Muscle layer of duodenum (tissue), 2 donors: ENCODE measurements at regions not wholly inside any gene's neighbourhood (a gene's known extent, or its start where the extent isn't known, plus 50 kb on each side); places are given as distances from the start of the nearest gene placed in this dataset.

Experiments used
- H3K27ac ChIP-seq: one replicate; pipeline ENCODE4 v1.7.0; 2013; ENCODE audit warnings: mild to moderate bottlenecking, low read length
- H3K27me3 ChIP-seq: one replicate; pipeline ENCODE4 v1.7.0; 2013; ENCODE audit warnings: low read depth, mild to moderate bottlenecking, control low read depth, low read length
- H3K36me3 ChIP-seq, 2 donors: one replicate each; pipeline ENCODE4 v1.7.0; 2013; ENCODE audit warnings: low read length in 2 of 2, control low read depth in 1 of 2, mild to moderate bottlenecking in 1 of 2; ENCODE audit not compliant: insufficient read depth in 2 of 2, control insufficient read depth in 1 of 2
- H3K4me1 ChIP-seq, 2 donors: one replicate each; pipeline ENCODE4 v1.7.0; 2013; ENCODE audit warnings: low read length in 2 of 2, mild to moderate bottlenecking in 2 of 2, control low read depth in 1 of 2, moderate library complexity in 1 of 2; ENCODE audit not compliant: insufficient read depth in 2 of 2, control insufficient read depth in 1 of 2
- H3K4me3 ChIP-seq, 2 donors: one replicate each; pipeline ENCODE4 v1.7.0; 2013; ENCODE audit warnings: low read length in 2 of 2, low read depth in 1 of 2, mild to moderate bottlenecking in 1 of 2
- H3K9me3 ChIP-seq, 2 donors: one replicate each; pipeline ENCODE4 v1.7.0; 2013; ENCODE audit warnings: low read length in 2 of 2, control low read depth in 1 of 2, mild to moderate bottlenecking in 1 of 2; ENCODE audit not compliant: control insufficient read depth in 1 of 2
- donor health status: healthy.

DNA sequence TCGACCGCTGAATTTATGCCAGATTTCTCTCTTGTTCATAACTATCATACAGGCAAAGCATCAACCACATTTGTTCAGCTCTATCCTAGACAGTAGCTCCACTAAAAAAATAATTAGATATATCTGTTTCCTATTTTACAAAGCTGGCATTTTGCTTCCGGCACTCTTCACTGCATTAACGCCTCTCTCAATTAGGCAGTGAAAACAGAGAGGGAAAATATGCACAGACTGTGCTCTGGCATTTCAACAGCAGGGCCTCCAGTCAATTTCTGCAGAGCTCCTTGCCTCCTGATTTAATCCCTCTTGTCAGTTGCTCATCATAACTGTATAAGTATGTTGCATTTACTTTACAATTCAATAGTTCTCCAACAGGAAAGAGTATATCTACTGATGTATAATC is 666.9 kb upstream of the INTU start:
- Histone ChIP-seq H3K4me3 (no peak overlapping the region), H3K36me3 (no peaks in the 10 kb centered on the region), H3K9me3 (no peaks in the 10 kb centered on the region), H3K4me1 (peaks cover 0 to 6% of the 10 kb centered on the region in 2 donors), H3K27me3 (no peaks in the 10 kb centered on the region), H3K27ac (no peak overlapping the region)

DNA sequence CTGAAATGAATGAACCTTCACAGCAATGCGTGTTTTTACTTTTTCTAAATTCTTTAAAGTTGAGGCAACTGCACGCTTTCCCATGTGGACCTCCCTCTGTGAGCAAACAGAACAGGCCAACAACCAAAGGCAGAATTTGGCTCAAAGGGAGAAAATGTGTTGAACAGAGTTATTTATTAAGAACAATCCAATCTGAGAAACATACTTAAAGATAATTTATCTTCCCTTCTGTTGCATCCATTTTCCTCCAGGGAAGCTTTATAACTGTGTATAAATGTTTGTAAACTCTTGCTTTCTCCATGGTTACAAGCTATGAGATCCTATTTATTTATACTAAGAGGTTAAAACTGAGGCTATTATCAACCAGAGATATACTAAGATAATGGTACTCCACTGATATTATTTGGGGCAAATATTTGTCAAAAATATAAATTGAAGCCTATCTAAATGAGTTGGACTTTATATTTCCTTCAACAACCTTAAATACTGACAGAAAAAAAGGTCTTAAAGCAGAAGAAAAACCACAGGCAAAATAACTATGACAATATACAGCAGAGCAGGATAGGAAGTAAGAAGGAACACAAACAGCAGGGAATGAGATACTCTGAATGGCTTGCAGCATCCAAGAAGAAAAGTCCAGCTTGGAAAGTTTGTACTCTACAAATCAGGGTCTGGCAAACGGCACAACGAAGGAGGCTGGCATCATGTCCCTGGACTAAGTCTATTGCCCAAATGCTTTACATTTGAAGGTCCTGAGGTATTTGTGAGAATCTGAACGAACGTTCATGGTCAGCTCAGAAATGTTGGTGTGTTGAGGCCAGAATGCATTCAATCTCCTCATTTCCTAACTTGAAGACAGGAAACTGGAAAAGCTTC is 663.2 kb upstream of the INTU start:
- Histone ChIP-seq H3K36me3 (no peaks in the 10 kb centered on the region), H3K27ac (no peak overlapping the region), H3K4me3 (no peak overlapping the region), H3K9me3 (no peaks in the 10 kb centered on the region), H3K4me1 (peaks cover 0 to 6% of the 10 kb centered on the region in 2 donors), H3K27me3 (no peaks in the 10 kb centered on the region)

GRCh38 chr4:126973201-126973600 is 659.6 kb upstream of the INTU start:
- no peak overlapping the region for H3K27ac ChIP-seq
- no peaks in the 10 kb centered on the region for H3K27me3 ChIP-seq
- H3K9me3 ChIP-seq = no peaks in the 10 kb centered on the region
- peaks cover 0 to 13% of the 10 kb centered on the region in 2 donors for H3K4me1 ChIP-seq
- no peak overlapping the region for H3K4me3 ChIP-seq
- H3K36me3 ChIP-seq = no peaks in the 10 kb centered on the region

DNA sequence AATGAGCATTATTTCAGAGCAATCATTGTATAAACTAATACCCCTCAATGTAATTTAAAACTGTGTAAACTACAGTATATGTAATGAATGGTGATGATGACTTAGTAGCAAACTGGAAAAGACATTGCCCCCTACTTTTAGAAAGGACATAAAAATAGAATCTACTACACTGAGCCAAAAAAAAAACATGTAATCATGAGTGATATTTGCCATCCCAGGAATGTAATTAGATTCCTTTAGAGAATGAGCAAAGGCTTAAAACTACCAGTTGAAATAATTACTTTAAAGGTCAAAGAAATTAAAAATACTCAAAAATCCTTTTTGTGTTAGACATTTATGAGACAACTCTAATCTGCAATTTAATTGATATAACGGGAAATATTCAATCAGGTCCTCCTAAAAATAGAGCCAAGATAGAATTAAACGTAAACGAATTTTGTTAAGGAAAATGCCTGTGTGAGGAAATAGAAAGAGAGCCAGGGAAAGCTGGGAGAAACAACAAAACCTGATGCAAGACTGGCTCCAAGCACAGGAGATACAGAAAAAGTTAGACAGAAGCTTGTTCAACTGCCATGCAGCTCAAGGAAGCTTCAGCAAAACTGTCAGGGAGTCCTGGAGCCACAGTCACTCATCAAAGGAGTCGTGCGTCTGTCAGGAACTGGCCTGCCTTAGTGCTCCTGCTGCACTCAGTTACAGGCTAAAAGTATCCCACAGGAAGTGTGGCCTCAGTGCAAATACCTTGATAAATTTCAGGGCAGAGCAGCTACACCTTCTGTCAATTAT is 655.7 kb upstream of the INTU start:
- peaks cover 0 to 7% of the 10 kb centered on the region in 2 donors for H3K4me1 ChIP-seq
- H3K27ac ChIP-seq = no peak overlapping the region
- no peak overlapping the region for H3K4me3 ChIP-seq
- no peaks in the 10 kb centered on the region for H3K9me3 ChIP-seq
- H3K36me3 ChIP-seq = no peaks in the 10 kb centered on the region
- H3K27me3 ChIP-seq = no peaks in the 10 kb centered on the region

DNA sequence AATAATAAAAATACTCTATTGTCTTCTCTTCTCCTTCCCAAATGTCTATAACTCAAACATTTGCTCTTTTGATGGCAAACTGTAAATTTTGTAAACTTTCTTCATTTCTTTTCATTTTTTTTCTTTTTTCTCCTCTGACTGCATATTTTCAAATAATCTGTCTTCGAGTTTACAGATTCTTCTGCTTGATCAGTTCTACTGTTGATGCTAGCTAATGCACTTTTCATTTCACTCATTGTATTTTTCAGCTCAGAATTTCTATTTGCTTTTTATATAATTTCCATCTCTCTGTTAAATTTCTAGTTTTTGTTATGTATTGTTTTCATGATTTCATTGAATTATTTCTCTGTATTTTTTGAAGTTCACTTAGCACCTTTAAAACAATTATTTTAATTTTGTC is 646.8 kb upstream of the INTU start:
- Histone ChIP-seq H3K4me1 (no peaks in the 10 kb centered on the region), H3K27me3 (no peaks in the 10 kb centered on the region), H3K4me3 (no peak overlapping the region), H3K9me3 (peaks cover 0 to 6% of the 10 kb centered on the region in 2 donors), H3K36me3 (no peaks in the 10 kb centered on the region), H3K27ac (no peak overlapping the region)

DNA sequence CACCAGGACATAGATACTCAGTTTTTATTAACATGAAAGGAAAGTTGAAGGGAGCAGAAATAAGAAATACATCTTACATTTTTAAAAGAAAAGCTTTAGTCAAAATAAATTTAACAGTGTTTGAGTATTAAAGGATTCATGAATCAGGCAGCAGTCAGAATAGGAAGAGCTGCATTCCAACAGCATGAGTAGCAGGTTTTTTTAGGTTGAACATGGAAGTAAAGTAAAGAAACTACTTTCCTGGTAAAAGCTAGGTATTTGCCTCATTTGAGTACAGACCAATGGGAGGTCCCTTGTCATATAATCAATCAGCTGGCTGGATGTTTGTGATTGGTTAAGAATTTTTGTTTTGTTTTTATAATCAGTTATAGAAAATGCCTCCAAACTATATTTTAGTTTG is 645.9 kb upstream of the INTU start:
- H3K4me1 ChIP-seq = no peaks in the 10 kb centered on the region
- H3K27me3 ChIP-seq = no peaks in the 10 kb centered on the region
- H3K36me3 ChIP-seq = no peaks in the 10 kb centered on the region
- peaks cover 0 to 6% of the 10 kb centered on the region in 2 donors for H3K9me3 ChIP-seq
- H3K4me3 ChIP-seq = no peak overlapping the region
- H3K27ac ChIP-seq = no peak overlapping the region

DNA sequence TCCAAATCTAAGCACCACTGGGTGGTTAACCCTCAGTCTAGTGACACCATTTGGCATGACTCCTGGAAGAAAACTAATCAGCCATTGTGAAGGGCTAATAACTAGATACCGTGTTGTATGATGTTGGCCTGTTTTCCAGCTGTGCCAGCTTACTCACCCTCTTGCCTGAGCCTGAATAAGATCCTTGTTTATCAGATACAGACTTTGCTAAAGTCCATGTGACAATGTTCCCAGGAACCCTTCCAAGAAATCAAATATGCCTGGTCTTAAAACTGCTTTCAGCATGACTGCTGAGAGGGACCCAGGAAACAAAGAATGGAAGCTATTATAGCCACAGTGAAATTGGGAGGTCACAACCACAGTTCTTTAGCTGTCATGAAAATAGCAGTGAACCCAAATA is 640.8 kb upstream of the INTU start:
- Histone ChIP-seq H3K27me3 (no peaks in the 10 kb centered on the region), H3K4me1 (no peaks in the 10 kb centered on the region), H3K4me3 (no peak overlapping the region), H3K36me3 (no peaks in the 10 kb centered on the region), H3K9me3 (no peaks in the 10 kb centered on the region), H3K27ac (no peak overlapping the region)

DNA sequence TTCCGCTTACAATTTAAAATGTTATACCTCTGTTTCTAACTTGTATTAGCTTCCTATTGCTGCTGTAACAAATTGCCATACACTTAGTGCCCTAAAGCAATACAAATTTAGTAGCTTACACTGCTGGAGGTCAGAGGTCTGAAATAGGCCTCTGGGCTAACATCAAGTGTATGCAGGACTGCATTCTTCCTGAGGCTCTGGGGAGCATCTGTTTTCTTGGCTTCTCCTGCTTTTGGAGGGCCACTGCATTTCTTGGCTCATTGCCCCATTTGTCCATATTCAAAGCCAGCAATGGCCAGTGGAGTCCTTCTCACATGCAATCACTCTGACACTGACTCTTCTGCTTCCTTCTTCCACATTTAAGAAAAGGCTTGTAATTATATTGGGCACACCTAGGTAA is 639.8 kb upstream of the INTU start:
- Histone ChIP-seq H3K27me3 (no peaks in the 10 kb centered on the region), H3K9me3 (no peaks in the 10 kb centered on the region), H3K4me1 (no peaks in the 10 kb centered on the region), H3K4me3 (no peak overlapping the region), H3K36me3 (no peaks in the 10 kb centered on the region), H3K27ac (no peak overlapping the region)

GRCh38 chr4:126993351-126993750 is 639.4 kb upstream of the INTU start:
- Histone ChIP-seq H3K27me3 (no peaks in the 10 kb centered on the region), H3K9me3 (no peaks in the 10 kb centered on the region), H3K27ac (no peak overlapping the region), H3K4me1 (no peaks in the 10 kb centered on the region), H3K4me3 (no peak overlapping the region), H3K36me3 (no peaks in the 10 kb centered on the region)

- Histone ChIP-seq H3K27me3 (no peaks in the 10 kb centered on the region), H3K27ac (no peak overlapping the region), H3K9me3 (no peaks in the 10 kb centered on the region), H3K4me3 (no peak overlapping the region), H3K4me1 (no peaks in the 10 kb centered on the region), H3K36me3 (no peaks in the 10 kb centered on the region)
These were observed 637.5 kb upstream of the INTU start for GRCh38 chr4:126995235-126995634.

DNA sequence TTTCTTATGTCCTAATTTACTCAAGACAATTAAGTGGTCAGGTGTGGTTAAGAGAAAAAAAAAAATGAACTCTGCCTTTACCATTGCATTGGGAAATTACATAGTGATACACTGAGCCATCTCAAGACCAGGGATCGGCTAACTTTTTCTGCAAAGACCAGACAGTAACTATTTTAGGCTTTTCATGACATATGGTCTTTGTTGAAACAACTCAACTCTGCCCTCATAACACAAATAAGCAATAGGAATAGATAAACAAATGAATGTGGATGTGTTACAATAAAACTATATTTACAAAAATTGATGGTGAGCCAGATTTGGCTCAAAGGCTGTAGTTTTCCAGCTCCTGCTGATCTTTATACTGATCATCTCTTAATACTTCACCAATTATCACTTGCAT is 632.6 kb upstream of the INTU start:
- Histone ChIP-seq H3K27me3 (no peaks in the 10 kb centered on the region), H3K36me3 (no peaks in the 10 kb centered on the region), H3K4me3 (no peak overlapping the region), H3K9me3 (no peaks in the 10 kb centered on the region), H3K27ac (no peak overlapping the region), H3K4me1 (no peaks in the 10 kb centered on the region)
